DND-41 (cell line): ENCODE measurements at regions not wholly inside any gene's neighbourhood (a gene's known extent, or its start where the extent isn't known, plus 50 kb on each side); places are given as distances from the start of the nearest gene placed in this dataset.

Source experiments
- CTCF ChIP-seq: IDR thresholded peaks from 2 replicates; pipeline ENCODE4 v1.5.1; 2012; ENCODE audit warnings: borderline replicate concordance, low read length, moderate library complexity, mild to moderate bottlenecking; ENCODE audit not compliant: poor library complexity, severe bottlenecking; ENCODE audit errors: extremely low read depth
- EZH2 ChIP-seq: IDR thresholded peaks from 3 replicates; pipeline ENCODE4 v1.6.1; 2012; ENCODE audit warnings: borderline replicate concordance, low read depth, mild to moderate bottlenecking, moderate library complexity, low read length, inconsistent platforms; ENCODE audit not compliant: severe bottlenecking

GRCh38 chr13:111648885-111649284, 328.4 kb downstream of the TEX29 start:
- no peak for TF ChIP-seq CTCF
- no peak for TF ChIP-seq EZH2
